Esophagus muscularis mucosa (tissue), 4 donors: ENCODE measurements at regions not wholly inside any gene's neighbourhood (a gene's known extent, or its start where the extent isn't known, plus 50 kb on each side); places are given as distances from the start of the nearest gene placed in this dataset.

Experiments used
- DNase-seq: peaks from one replicate; pipeline ENCODE4 v3.0.0-alpha.2; 2017; ENCODE audit errors: extremely low spot score
- H3K27ac ChIP-seq, 4 donors: fragments of 200-600 bp; sonication (generic); replicated peaks in 1 of 4; 1 replicate in 3 of 4; 2 replicates in 1 of 4; pipeline ENCODE4 v1.5.1; 2016 to 2019; ENCODE audit warnings: mild to moderate bottlenecking in 1 of 4
- H3K27me3 ChIP-seq, 4 donors: fragments of 200-600 bp; sonication (generic); one replicate each; pipeline versions ENCODE4 v1.5.1 to v1.6.0; 2016 to 2019
- H3K36me3 ChIP-seq, 4 donors: fragments of 200-600 bp; sonication (generic); one replicate each; pipeline ENCODE4 v1.5.1; 2016 to 2019
- H3K4me1 ChIP-seq, 4 donors: fragments of 200-600 bp; sonication (generic); one replicate each; pipeline ENCODE4 v1.5.1; 2016 to 2019
- H3K4me3 ChIP-seq, 4 donors: fragments of 200-600 bp; sonication (generic); 1 replicate in 2 of 4; 2 replicates in 2 of 4; pipeline ENCODE4 v1.5.1; 2016 to 2019; ENCODE audit warnings: mild to moderate bottlenecking in 4 of 4, moderate library complexity in 1 of 4
- H3K9me3 ChIP-seq, 4 donors: fragments of 200-600 bp; sonication (generic); 1 replicate in 3 of 4; 2 replicates in 1 of 4; pipeline ENCODE4 v1.5.1; 2016 to 2019
- CTCF ChIP-seq, 3 experiments: fragments of 200-600 bp in 2 of 3; fragments of 450-650 bp in 1 of 3; sonication (generic) in 2 of 3; IDR thresholded peaks; one replicate each; pipeline ENCODE4 v1.5.1; 2017 to 2019; ENCODE audit warnings: antibody characterized with exemption in 3 of 3, mild to moderate bottlenecking in 2 of 3, moderate library complexity in 1 of 3
- EP300 ChIP-seq: sonication (generic); formaldehyde crosslinking; IDR thresholded peaks from one replicate; pipeline ENCODE4 v1.6.1; 2017; ENCODE audit warnings: antibody characterized with exemption
- POLR2A ChIP-seq: fragments of 450-650 bp; IDR thresholded peaks from one replicate; pipeline ENCODE4 v1.6.1; 2017; ENCODE audit warnings: antibody characterized with exemption, moderate library complexity, mild to moderate bottlenecking, low read depth
- POLR2AphosphoS5 ChIP-seq, 2 donors: sonication (generic); formaldehyde crosslinking; IDR thresholded peaks; one replicate each; pipeline ENCODE4 v1.6.1; 2017; ENCODE audit warnings: antibody characterized with exemption in 2 of 2
- WGBS: methylation state at CpG from one replicate; pipeline ENCODE4 v1.1.5; 2018; 5-methylcytosine and 5-hydroxymethylcytosine counted together
- intact Hi-C: fragments of 100-400 bp; cut with DNase I; formaldehyde crosslinking; loops from one replicate; pipeline ENCODE4 v1.15.1; 2023

GRCh38 chr15:93882779-93883178, 348.6 kb upstream of the MCTP2 start:
- intact Hi-C loops = no loop called here

GRCh38 chr15:93882141-93882540, 349.2 kb upstream of the MCTP2 start:
- peaks cover 0 to 4% (median 0%) of the 10 kb centered on the region in 4 donors for H3K4me1 ChIP-seq
- no peak for TF ChIP-seq POLR2AphosphoS5 (IDR thresholded peaks at IDR 0.05)
- TF ChIP-seq POLR2A = no peak
- TF ChIP-seq EP300 = no peak
- TF ChIP-seq CTCF (IDR thresholded peaks at IDR 0.05) = no peak
- intact Hi-C loops = no loop called here

More at GRCh38 chr15:93882779-93883178, 348.6 kb upstream of the MCTP2 start:
- no peak for DNase-seq
- TF ChIP-seq POLR2A = no peak
- no peak for TF ChIP-seq POLR2AphosphoS5 (IDR thresholded peaks at IDR 0.05)
- no peak for TF ChIP-seq EP300
- no peak for TF ChIP-seq CTCF (IDR thresholded peaks at IDR 0.05)
- H3K27me3 ChIP-seq = no peaks in the 10 kb centered on the region
- H3K4me3 ChIP-seq = no peak overlapping the region
- 97% methylated on average over 3 of the region's 3 CpGs for WGBS
- H3K36me3 ChIP-seq = no peaks in the 10 kb centered on the region
- H3K4me1 ChIP-seq = peaks cover 0 to 4% (median 0%) of the 10 kb centered on the region in 4 donors
- H3K27ac ChIP-seq = no peak overlapping the region
- no peaks in the 10 kb centered on the region for H3K9me3 ChIP-seq

GRCh38 chr15:93881310-93881709, 350.1 kb upstream of the MCTP2 start:
- Histone ChIP-seq H3K36me3 (no peaks in the 10 kb centered on the region), H3K27me3 (no peaks in the 10 kb centered on the region), H3K4me1 (peaks cover 0 to 4% (median 0%) of the 10 kb centered on the region in 4 donors), H3K4me3 (no peak overlapping the region), H3K9me3 (no peaks in the 10 kb centered on the region), H3K27ac (no peak overlapping the region)
- intact Hi-C loops = no loop called here
- no peak for DNase-seq
- TF ChIP-seq EP300 (no peak), POLR2AphosphoS5 (IDR thresholded peaks at IDR 0.05) (no peak)

More at GRCh38 chr15:93882141-93882540, 349.2 kb upstream of the MCTP2 start:
- H3K9me3 ChIP-seq = no peaks in the 10 kb centered on the region
- H3K27me3 ChIP-seq = no peaks in the 10 kb centered on the region
- H3K36me3 ChIP-seq = no peaks in the 10 kb centered on the region
- DNase-seq = no peak
- no peak overlapping the region for H3K27ac ChIP-seq
- no peak overlapping the region for H3K4me3 ChIP-seq
- 52% methylated on average over 1 of the region's 1 CpG for WGBS

GRCh38 chr15:93880358-93880757, 351.0 kb upstream of the MCTP2 start:
- no peak for TF ChIP-seq POLR2AphosphoS5 (IDR thresholded peaks at IDR 0.05)
- TF ChIP-seq EP300 = no peak
- no peak for TF ChIP-seq CTCF (IDR thresholded peaks at IDR 0.05)
- TF ChIP-seq POLR2A = no peak
- no peaks in the 10 kb centered on the region for H3K36me3 ChIP-seq
- peaks cover 0 to 4% (median 0%) of the 10 kb centered on the region in 4 donors for H3K4me1 ChIP-seq
- no peak overlapping the region for H3K27ac ChIP-seq
- H3K9me3 ChIP-seq = no peaks in the 10 kb centered on the region
- intact Hi-C loops = no loop called here
- DNase-seq = no peak
- H3K27me3 ChIP-seq = no peaks in the 10 kb centered on the region
- H3K4me3 ChIP-seq = no peak overlapping the region
- WGBS = 85% methylated on average over 1 of the region's 1 CpG

GRCh38 chr15:93870583-93870982, 360.8 kb upstream of the MCTP2 start:
- no peak for DNase-seq
- Histone ChIP-seq H3K36me3 (no peaks in the 10 kb centered on the region), H3K9me3 (no peaks in the 10 kb centered on the region), H3K27ac (no peak overlapping the region), H3K4me3 (no peak overlapping the region), H3K27me3 (no peaks in the 10 kb centered on the region), H3K4me1 (peaks cover 0 to 4% (median 0%) of the 10 kb centered on the region in 4 donors)
- WGBS = 97% methylated on average over 2 of the region's 2 CpGs
- TF ChIP-seq POLR2A (no peak), POLR2AphosphoS5 (IDR thresholded peaks at IDR 0.05) (no peak), EP300 (no peak), CTCF (IDR thresholded peaks at IDR 0.05) (no peak)
- intact Hi-C loops = no loop called here
